Fibroblast of lung (primary cell): ENCODE measurements at regions not wholly inside any gene's neighbourhood (a gene's known extent, or its start where the extent isn't known, plus 50 kb on each side); places are given as distances from the start of the nearest gene placed in this dataset.

ENCODE experiments used
- DNase-seq, 2 donors: peaks; one replicate each; pipeline versions ENCODE4 v3.0.0 to v3.0.0-alpha.2; 2010; ENCODE audit warnings: low read depth in 2 of 2
- H2AFZ ChIP-seq: 2 replicates; pipeline ENCODE4 v1.5.1; 2012; ENCODE audit warnings: low read length, control low read depth, inconsistent platforms
- H3K27ac ChIP-seq: 2 replicates; pipeline ENCODE4 v1.5.1; 2011; ENCODE audit warnings: low read length, control low read depth; ENCODE audit not compliant: insufficient read depth
- H3K27me3 ChIP-seq: 2 replicates; pipeline ENCODE4 v1.5.1; 2011; ENCODE audit warnings: mild to moderate bottlenecking, low read length; ENCODE audit not compliant: control insufficient read depth, insufficient read depth
- H3K36me3 ChIP-seq: 2 replicates; pipeline ENCODE4 v1.5.1; 2011; ENCODE audit warnings: low read length; ENCODE audit not compliant: control insufficient read depth, insufficient read depth
- H3K4me1 ChIP-seq: 2 replicates; pipeline ENCODE4 v1.5.1; 2011; ENCODE audit warnings: low read length; ENCODE audit not compliant: control insufficient read depth, insufficient read depth; ENCODE audit errors: extremely low read depth
- H3K4me2 ChIP-seq: 2 replicates; pipeline ENCODE4 v1.5.1; 2011; ENCODE audit warnings: low read length, control low read depth; ENCODE audit not compliant: insufficient read depth; ENCODE audit errors: extremely low read depth
- H3K4me3 ChIP-seq, 4 experiments: fragments of 200-600 bp in 1 of 4; sonication (generic) in 1 of 4; replicated peaks in 1 of 4; 2 replicates each; pipeline ENCODE4 v1.5.1; 2011 to 2016; ENCODE audit warnings: low read length in 4 of 4, low read depth in 3 of 4, mild to moderate bottlenecking in 3 of 4, control low read depth in 2 of 4, inconsistent platforms in 1 of 4, mixed read lengths in 1 of 4; ENCODE audit not compliant: insufficient read depth in 1 of 4; ENCODE audit errors: control extremely low read depth in 1 of 4
- H3K79me2 ChIP-seq: 2 replicates; pipeline ENCODE4 v1.5.1; 2012; ENCODE audit warnings: mild to moderate bottlenecking, low read length, inconsistent platforms; ENCODE audit not compliant: control insufficient read depth, insufficient read depth
- H3K9ac ChIP-seq: 2 replicates; pipeline ENCODE4 v1.5.1; 2011; ENCODE audit warnings: mild to moderate bottlenecking, low read length, control low read depth; ENCODE audit not compliant: insufficient read depth
- H3K9me3 ChIP-seq: 2 replicates; pipeline ENCODE4 v1.5.1; 2012; ENCODE audit warnings: low read depth, low read length; ENCODE audit not compliant: control insufficient read depth, insufficient read depth
- H4K20me1 ChIP-seq: 2 replicates; pipeline ENCODE4 v1.5.1; 2011; ENCODE audit warnings: low read length; ENCODE audit not compliant: control insufficient read depth, insufficient read depth; ENCODE audit errors: extremely low read depth
- EZH2 ChIP-seq: IDR thresholded peaks from 2 replicates; pipeline ENCODE4 v1.5.1; 2012; ENCODE audit warnings: low read length, control low read depth, mild to moderate bottlenecking; ENCODE audit errors: missing control alignments
- TF ChIP-seq, protein P1 (sequence below), 2 donors: IDR thresholded peaks in 1 of 2; conservative IDR thresholded peaks in 1 of 2; 1 replicate in 1 of 2; 2 replicates in 1 of 2; pipeline ENCODE4 v1.5.1; 2011 to 2012; ENCODE audit warnings: low read length in 2 of 2, control low read depth in 1 of 2, inconsistent platforms in 1 of 2, low read depth in 1 of 2, mild to moderate bottlenecking in 1 of 2

DNA sequence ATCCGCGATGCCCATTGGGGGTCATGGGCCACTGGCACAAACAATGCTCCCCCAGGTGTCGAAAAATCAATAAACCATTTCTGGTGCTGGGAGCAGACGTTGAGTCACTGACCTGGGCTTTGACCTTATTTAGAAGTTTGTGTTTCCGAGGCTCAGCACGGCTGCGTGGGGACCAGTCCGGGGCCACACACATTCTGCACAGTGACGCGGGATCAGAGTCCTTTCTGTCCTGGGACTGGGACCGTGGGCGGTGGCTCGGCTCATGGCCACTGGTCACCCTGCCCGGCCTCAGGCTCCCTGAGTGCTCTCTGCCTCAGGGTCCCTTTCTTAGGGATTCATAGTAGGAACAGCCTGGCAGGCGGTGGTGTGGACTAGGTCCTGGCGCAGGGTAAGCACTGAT lies 1266.0 kb downstream of the BRD1 start:
- Histone ChIP-seq H3K79me2 (no peaks in the 10 kb centered on the region), H3K27ac (no peak overlapping the region), H4K20me1 (no peaks in the 10 kb centered on the region), H3K4me2 (no peak overlapping the region), H3K4me3 (no peak overlapping the region), H3K36me3 (no peaks in the 10 kb centered on the region), H3K9me3 (no peaks in the 10 kb centered on the region), H3K4me1 (no peaks in the 10 kb centered on the region), H3K27me3 (no peaks in the 10 kb centered on the region), H2AFZ (no peak overlapping the region), H3K9ac (no peak overlapping the region)
- DNase-seq, result no peak
- TF ChIP-seq EZH2, result no peak
- TF ChIP-seq, protein P1, sequence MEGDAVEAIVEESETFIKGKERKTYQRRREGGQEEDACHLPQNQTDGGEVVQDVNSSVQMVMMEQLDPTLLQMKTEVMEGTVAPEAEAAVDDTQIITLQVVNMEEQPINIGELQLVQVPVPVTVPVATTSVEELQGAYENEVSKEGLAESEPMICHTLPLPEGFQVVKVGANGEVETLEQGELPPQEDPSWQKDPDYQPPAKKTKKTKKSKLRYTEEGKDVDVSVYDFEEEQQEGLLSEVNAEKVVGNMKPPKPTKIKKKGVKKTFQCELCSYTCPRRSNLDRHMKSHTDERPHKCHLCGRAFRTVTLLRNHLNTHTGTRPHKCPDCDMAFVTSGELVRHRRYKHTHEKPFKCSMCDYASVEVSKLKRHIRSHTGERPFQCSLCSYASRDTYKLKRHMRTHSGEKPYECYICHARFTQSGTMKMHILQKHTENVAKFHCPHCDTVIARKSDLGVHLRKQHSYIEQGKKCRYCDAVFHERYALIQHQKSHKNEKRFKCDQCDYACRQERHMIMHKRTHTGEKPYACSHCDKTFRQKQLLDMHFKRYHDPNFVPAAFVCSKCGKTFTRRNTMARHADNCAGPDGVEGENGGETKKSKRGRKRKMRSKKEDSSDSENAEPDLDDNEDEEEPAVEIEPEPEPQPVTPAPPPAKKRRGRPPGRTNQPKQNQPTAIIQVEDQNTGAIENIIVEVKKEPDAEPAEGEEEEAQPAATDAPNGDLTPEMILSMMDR (conservative IDR thresholded peaks at IDR 0.05 in 1 of 2, IDR thresholded peaks at IDR 0.05 in 1 of 2; ENCODE audit: low read depth in 1 of 2, low read length in 2 of 2), result no peak

DNA sequence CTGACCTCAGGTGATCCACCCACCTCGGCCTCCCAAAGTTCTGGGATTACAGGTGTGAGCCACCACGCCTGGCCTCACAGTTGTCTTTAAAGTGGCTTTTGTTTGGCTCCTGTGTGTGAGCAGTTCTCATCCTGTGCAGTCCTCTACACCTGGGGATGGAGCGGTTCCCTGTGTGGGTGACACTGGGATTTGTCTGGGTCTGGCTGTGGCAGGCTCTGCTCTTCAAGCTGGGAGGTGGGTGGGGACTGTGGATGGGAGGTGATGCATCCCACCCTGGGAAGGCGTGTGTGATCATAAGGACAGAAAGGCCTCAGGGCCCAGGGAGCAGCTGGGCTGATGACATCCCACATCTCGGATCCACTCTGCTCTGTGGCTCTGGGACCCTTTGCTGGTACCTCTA lies 1266.8 kb downstream of the BRD1 start:
- Histone ChIP-seq H3K36me3 (no peaks in the 10 kb centered on the region), H3K27ac (no peak overlapping the region), H3K9me3 (no peaks in the 10 kb centered on the region), H3K4me1 (no peaks in the 10 kb centered on the region), H3K4me3 (no peak overlapping the region), H4K20me1 (no peaks in the 10 kb centered on the region), H3K9ac (no peak overlapping the region), H3K79me2 (no peaks in the 10 kb centered on the region), H2AFZ (no peak overlapping the region), H3K27me3 (no peaks in the 10 kb centered on the region), H3K4me2 (no peak overlapping the region)
- no peak for DNase-seq
- TF ChIP-seq, protein P1 (conservative IDR thresholded peaks at IDR 0.05 in 1 of 2, IDR thresholded peaks at IDR 0.05 in 1 of 2; ENCODE audit: low read depth in 1 of 2, low read length in 2 of 2), result no peak
- no peak for TF ChIP-seq EZH2

DNA sequence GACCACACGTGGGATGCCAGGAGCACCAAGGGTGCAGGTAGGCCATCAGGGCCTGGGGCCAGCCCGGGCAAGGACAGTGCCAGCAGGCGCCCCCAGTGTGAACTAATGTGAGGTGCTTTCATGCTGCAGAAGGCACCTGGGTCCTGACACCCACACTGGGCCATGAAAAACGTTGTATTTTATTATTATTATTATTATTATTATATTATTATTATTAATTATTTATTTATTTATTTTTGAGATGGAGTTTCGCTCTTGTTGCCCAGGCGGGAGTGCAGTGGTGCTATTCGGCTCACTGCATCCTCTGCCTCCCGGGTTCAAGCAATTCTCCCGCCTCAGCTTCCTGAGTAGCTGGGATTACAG lies 1267.3 kb downstream of the BRD1 start:
- Histone ChIP-seq H2AFZ (no peak overlapping the region), H3K27me3 (no peaks in the 10 kb centered on the region), H3K36me3 (no peaks in the 10 kb centered on the region), H4K20me1 (no peaks in the 10 kb centered on the region), H3K79me2 (no peaks in the 10 kb centered on the region), H3K27ac (no peak overlapping the region), H3K4me2 (no peak overlapping the region), H3K4me1 (no peaks in the 10 kb centered on the region), H3K9me3 (no peaks in the 10 kb centered on the region), H3K9ac (no peak overlapping the region), H3K4me3 (no peak overlapping the region)
- no peak for DNase-seq
- TF ChIP-seq EZH2, result no peak
- TF ChIP-seq, protein P1 (conservative IDR thresholded peaks at IDR 0.05 in 1 of 2, IDR thresholded peaks at IDR 0.05 in 1 of 2; ENCODE audit: low read depth in 1 of 2, low read length in 2 of 2), result no peak
